Erythroblast (primary cell): ENCODE measurements at regions not wholly inside any gene's neighbourhood (a gene's known extent, or its start where the extent isn't known, plus 50 kb on each side); places are given as distances from the start of the nearest gene placed in this dataset.

Experiments
- GATA1 ChIP-seq: IDR thresholded peaks from 2 replicates; pipeline ENCODE4 v1.6.1; 2011; ENCODE audit warnings: low read depth, mild to moderate bottlenecking, control low read depth, low read length, moderate library complexity
- POLR2A ChIP-seq: IDR thresholded peaks from 2 replicates; pipeline ENCODE4 v1.6.1; 2011; ENCODE audit warnings: mild to moderate bottlenecking, low read length

DNA sequence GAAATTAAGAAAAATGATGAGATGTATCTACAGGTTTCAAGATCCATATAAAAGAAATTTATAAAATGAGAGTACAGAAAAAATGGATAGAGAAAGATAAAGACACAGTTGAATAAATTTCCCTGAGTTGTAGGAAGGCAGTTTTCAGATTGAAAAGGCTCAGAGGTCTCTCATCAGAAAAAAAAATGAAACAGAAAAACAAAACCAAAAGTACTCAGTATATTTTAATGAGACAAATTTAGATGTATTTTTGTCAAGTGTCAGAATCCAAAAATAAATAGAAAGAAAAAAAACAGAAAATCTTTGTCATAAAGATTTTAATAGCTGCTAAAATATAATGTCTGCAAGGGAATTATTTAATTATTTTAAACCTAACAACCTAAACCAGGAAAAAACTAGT lies 520.5 kb downstream of the KCNJ3 start:
- TF ChIP-seq POLR2A (no peak), GATA1 (no peak)
